ENCODE measurements at regions not wholly inside any gene's neighbourhood (a gene's known extent, or its start where the extent isn't known, plus 50 kb on each side); places are given as distances from the start of the nearest gene placed in this dataset.

- TF ChIP-seq CTCF (IDR thresholded peaks at IDR 0.05) (no peak), POLR2A (IDR thresholded peaks at IDR 0.05) (no peak), EP300 (IDR thresholded peaks at IDR 0.05) (no peak), POLR2AphosphoS5 (IDR thresholded peaks at IDR 0.05) (no peak)
Measured at GRCh38 chr5:35365758-35366157, 135.5 kb upstream of the PRLR start.

All from suprapubic skin (tissue), 4 donors.